HG03039 (cell line): ENCODE measurements at regions not wholly inside any gene's neighbourhood (a gene's known extent, or its start where the extent isn't known, plus 50 kb on each side); places are given as distances from the start of the nearest gene placed in this dataset.

Experiments used
- ATAC-seq: cut with Tn5 transposase; IDR thresholded peaks from one replicate; pipeline ENCODE4 v1.9.1; 2021; ENCODE audit warnings: mild to moderate bottlenecking, moderate library complexity; ENCODE audit not compliant: unreplicated experiment

- no peak for ATAC-seq
Observed at GRCh38 chr2:10964052-10964790, 52.5 kb downstream of the KCNF1 start.

- ATAC-seq: no peak
Observed at GRCh38 chr2:10965241-10965843, 53.6 kb downstream of the KCNF1 start.

GRCh38 chr2:10966056-10966455, 54.3 kb downstream of the KCNF1 start:
- ATAC-seq: no peak

GRCh38 chr2:10966741-10967140, 55.0 kb downstream of the KCNF1 start:
- ATAC-seq: no peak

- no peak for ATAC-seq
Observed at GRCh38 chr2:10968176-10968575, 56.4 kb downstream of the KCNF1 start.

GRCh38 chr2:10970666-10971065, 58.9 kb downstream of the KCNF1 start:
- no peak for ATAC-seq

- no peak for ATAC-seq
Observed at GRCh38 chr2:10971161-10971887, 59.6 kb downstream of the KCNF1 start.

GRCh38 chr2:10971888-10972260, 60.1 kb downstream of the KCNF1 start:
- ATAC-seq: no peak

GRCh38 chr2:10972683-10973433, 61.1 kb downstream of the KCNF1 start:
- no peak for ATAC-seq

GRCh38 chr2:10973766-10974165, 62.0 kb downstream of the KCNF1 start:
- ATAC-seq: no peak

- no peak for ATAC-seq
Observed at GRCh38 chr2:10977003-10977402, 65.3 kb downstream of the KCNF1 start.

- ATAC-seq: no peak
Observed at GRCh38 chr2:10977621-10978020, 65.9 kb downstream of the KCNF1 start.

- no peak for ATAC-seq
Observed at GRCh38 chr2:10978090-10978670, 66.4 kb downstream of the KCNF1 start.

GRCh38 chr2:10980071-10980470, 68.3 kb downstream of the KCNF1 start:
- ATAC-seq: no peak

- ATAC-seq: no peak
Observed at GRCh38 chr2:10980886-10981425, 69.2 kb downstream of the KCNF1 start.

- no peak for ATAC-seq
Observed at GRCh38 chr2:10981451-10981850, 69.7 kb downstream of the KCNF1 start.

GRCh38 chr2:10981941-10982431, 70.3 kb downstream of the KCNF1 start:
- ATAC-seq: no peak

GRCh38 chr2:10982931-10983701, 71.4 kb downstream of the KCNF1 start:
- ATAC-seq: no peak

GRCh38 chr2:10983711-10984110, 72.0 kb downstream of the KCNF1 start:
- no peak for ATAC-seq
